K562 (cell line): ENCODE measurements at regions not wholly inside any gene's neighbourhood (a gene's known extent, or its start where the extent isn't known, plus 50 kb on each side); places are given as distances from the start of the nearest gene placed in this dataset.
"Not testable (repeated sequence)": the region's sequence is repeated elsewhere in the genome, so short reads cannot be mapped to it uniquely, and the experiment has no call there.

Experiments used
- BMI1 ChIP-seq: fragments of 150-350 bp; IDR thresholded peaks from 2 replicates; pipeline ENCODE4 v1.6.1; 2014; ENCODE audit warnings: low read length
- ETV6 ChIP-seq, 3 experiments: fragments of 150-350 bp in 1 of 3; sonication (generic) in 1 of 3; formaldehyde crosslinking in 1 of 3; IDR thresholded peaks; 2 replicates each; pipeline versions ENCODE4 v1.6.1 to v1.8.0; 2014 to 2022; ENCODE audit warnings: borderline replicate concordance in 2 of 3, low read depth in 2 of 3, antibody characterized with exemption in 1 of 3, low read length in 1 of 3, mild to moderate bottlenecking in 1 of 3, missing genetic modification reagents in 1 of 3
- MYC ChIP-seq, 2 experiments: fragments of 250-450 bp in 1 of 2; sonication (Bioruptor Pico) in 1 of 2; IDR thresholded peaks; 2 replicates each; pipeline versions ENCODE4 v1.5.1 to v1.6.1; 2012 to 2021; ENCODE audit warnings: low read depth in 2 of 2, borderline replicate concordance in 1 of 2, improper control_type of control experiment in 1 of 2, low read length in 1 of 2, mild to moderate bottlenecking in 1 of 2, moderate library complexity in 1 of 2
- SP1 ChIP-seq: sonication (generic); formaldehyde crosslinking; IDR thresholded peaks from 2 replicates; pipeline ENCODE4 v1.8.1; 2022; ENCODE audit warnings: mild to moderate bottlenecking, missing genetic modification reagents
- XRCC4 ChIP-seq: IDR thresholded peaks from one replicate; pipeline ENCODE4 v1.6.1; 2011; ENCODE audit not compliant: insufficient read depth, insufficient read length; ENCODE audit errors: extremely low read depth
- TF ChIP-seq, protein P1 (sequence below): fragments of 450-650 bp; IDR thresholded peaks from 2 replicates; pipeline ENCODE4 v1.7.0; 2016; ENCODE audit warnings: borderline replicate concordance
- TF ChIP-seq, protein P2 (sequence below): sonication (generic); formaldehyde crosslinking; IDR thresholded peaks from 2 replicates; pipeline ENCODE4 v1.9.0; 2022; ENCODE audit warnings: mild to moderate bottlenecking, missing genetic modification reagents
- TF ChIP-seq, protein P3 (sequence below): sonication (generic); formaldehyde crosslinking; IDR thresholded peaks from 2 replicates; pipeline ENCODE4 v1.8.1; 2023; ENCODE audit warnings: mild to moderate bottlenecking, missing genetic modification reagents

DNA sequence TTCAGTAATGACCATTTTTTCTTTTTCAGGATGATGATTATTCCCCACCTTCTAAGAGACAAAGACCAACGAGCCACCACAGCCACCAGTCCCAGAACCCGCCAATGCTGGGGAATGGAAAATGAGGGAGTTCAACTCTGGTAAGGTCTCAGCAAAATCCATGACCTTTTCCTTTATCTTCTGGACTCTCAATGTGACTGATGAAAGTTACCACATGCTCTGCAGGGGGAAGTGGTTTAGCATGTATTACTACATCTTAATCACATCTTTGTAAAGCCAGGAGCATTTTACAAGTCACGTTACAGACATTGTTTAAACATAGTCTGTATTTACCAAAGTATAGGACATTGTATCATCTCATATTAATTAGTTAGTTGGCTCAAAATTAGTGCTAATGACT, 89.3 kb upstream of the METTL14 start:
- TF ChIP-seq, protein P1, sequence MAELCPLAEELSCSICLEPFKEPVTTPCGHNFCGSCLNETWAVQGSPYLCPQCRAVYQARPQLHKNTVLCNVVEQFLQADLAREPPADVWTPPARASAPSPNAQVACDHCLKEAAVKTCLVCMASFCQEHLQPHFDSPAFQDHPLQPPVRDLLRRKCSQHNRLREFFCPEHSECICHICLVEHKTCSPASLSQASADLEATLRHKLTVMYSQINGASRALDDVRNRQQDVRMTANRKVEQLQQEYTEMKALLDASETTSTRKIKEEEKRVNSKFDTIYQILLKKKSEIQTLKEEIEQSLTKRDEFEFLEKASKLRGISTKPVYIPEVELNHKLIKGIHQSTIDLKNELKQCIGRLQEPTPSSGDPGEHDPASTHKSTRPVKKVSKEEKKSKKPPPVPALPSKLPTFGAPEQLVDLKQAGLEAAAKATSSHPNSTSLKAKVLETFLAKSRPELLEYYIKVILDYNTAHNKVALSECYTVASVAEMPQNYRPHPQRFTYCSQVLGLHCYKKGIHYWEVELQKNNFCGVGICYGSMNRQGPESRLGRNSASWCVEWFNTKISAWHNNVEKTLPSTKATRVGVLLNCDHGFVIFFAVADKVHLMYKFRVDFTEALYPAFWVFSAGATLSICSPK: not testable (repeated sequence)
- not testable (repeated sequence) for TF ChIP-seq BMI1; ETV6 (IDR thresholded peaks at IDR 0.05; ENCODE audit: borderline replicate concordance in 1 of 2, low read depth in 2 of 2, low read length in 1 of 2); ETV6 (CRISPR knock-in tag; IDR thresholded peaks at IDR 0.05; ENCODE audit: borderline replicate concordance); MYC (IDR thresholded peaks at IDR 0.05; ENCODE audit: low read depth, low read length); MYC (CRISPR knock-in tag; IDR thresholded peaks at IDR 0.05; ENCODE audit: borderline replicate concordance, low read depth); SP1; XRCC4
- TF ChIP-seq, protein P2, sequence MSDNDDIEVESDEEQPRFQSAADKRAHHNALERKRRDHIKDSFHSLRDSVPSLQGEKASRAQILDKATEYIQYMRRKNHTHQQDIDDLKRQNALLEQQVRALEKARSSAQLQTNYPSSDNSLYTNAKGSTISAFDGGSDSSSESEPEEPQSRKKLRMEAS (CRISPR knock-in tag): not testable (repeated sequence)
- TF ChIP-seq, protein P3, sequence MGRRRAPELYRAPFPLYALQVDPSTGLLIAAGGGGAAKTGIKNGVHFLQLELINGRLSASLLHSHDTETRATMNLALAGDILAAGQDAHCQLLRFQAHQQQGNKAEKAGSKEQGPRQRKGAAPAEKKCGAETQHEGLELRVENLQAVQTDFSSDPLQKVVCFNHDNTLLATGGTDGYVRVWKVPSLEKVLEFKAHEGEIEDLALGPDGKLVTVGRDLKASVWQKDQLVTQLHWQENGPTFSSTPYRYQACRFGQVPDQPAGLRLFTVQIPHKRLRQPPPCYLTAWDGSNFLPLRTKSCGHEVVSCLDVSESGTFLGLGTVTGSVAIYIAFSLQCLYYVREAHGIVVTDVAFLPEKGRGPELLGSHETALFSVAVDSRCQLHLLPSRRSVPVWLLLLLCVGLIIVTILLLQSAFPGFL (CRISPR knock-in tag): not testable (repeated sequence)
